ENCODE measurements at regions not wholly inside any gene's neighbourhood (a gene's known extent, or its start where the extent isn't known, plus 50 kb on each side); places are given as distances from the start of the nearest gene placed in this dataset.

GRCh38 chr18:45525301-45525700 lies 90.0 kb upstream of the SLC14A2 start:
- TF ChIP-seq, protein P1, sequence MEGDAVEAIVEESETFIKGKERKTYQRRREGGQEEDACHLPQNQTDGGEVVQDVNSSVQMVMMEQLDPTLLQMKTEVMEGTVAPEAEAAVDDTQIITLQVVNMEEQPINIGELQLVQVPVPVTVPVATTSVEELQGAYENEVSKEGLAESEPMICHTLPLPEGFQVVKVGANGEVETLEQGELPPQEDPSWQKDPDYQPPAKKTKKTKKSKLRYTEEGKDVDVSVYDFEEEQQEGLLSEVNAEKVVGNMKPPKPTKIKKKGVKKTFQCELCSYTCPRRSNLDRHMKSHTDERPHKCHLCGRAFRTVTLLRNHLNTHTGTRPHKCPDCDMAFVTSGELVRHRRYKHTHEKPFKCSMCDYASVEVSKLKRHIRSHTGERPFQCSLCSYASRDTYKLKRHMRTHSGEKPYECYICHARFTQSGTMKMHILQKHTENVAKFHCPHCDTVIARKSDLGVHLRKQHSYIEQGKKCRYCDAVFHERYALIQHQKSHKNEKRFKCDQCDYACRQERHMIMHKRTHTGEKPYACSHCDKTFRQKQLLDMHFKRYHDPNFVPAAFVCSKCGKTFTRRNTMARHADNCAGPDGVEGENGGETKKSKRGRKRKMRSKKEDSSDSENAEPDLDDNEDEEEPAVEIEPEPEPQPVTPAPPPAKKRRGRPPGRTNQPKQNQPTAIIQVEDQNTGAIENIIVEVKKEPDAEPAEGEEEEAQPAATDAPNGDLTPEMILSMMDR (IDR thresholded peaks at IDR 0.05) = no peak
- TF ChIP-seq POLR2A (IDR thresholded peaks at IDR 0.05) = no peak
